HG03103 (cell line): ENCODE measurements at regions not wholly inside any gene's neighbourhood (a gene's known extent, or its start where the extent isn't known, plus 50 kb on each side); places are given as distances from the start of the nearest gene placed in this dataset.

Source experiments
- ATAC-seq: cut with Tn5 transposase; IDR thresholded peaks from one replicate; pipeline ENCODE4 v1.9.1; 2021; ENCODE audit warnings: low read depth; ENCODE audit not compliant: unreplicated experiment

DNA sequence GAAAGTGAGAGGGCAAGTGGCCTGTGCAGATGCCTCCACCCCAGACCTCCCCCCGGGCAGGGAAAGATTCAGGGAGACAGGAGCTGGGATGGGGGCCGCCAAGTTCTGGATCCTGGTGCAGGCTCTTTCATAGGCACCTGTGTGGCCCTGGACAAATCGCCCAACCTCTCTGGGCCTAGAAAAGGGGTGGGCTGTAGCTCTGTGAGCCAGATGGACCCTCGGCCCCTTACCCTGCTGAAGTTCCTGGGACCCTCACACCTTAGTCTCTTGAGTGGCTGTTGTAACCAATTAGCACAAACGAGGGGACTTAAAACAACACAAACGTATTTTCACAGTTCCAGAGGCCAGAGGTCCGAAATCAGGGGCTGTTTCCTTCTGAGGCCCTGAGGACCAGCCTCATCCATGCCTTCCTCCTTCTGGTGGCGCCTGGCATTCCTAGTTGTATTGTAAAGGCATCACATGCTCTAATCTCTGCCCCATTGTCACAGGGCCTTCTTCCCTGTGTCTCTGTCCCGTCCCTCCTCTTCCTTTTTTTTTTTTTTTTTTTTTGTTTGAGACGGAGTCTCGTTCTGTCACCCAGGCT is 352.6 kb downstream of the SEC14L1 start:
- ATAC-seq: no peak

DNA sequence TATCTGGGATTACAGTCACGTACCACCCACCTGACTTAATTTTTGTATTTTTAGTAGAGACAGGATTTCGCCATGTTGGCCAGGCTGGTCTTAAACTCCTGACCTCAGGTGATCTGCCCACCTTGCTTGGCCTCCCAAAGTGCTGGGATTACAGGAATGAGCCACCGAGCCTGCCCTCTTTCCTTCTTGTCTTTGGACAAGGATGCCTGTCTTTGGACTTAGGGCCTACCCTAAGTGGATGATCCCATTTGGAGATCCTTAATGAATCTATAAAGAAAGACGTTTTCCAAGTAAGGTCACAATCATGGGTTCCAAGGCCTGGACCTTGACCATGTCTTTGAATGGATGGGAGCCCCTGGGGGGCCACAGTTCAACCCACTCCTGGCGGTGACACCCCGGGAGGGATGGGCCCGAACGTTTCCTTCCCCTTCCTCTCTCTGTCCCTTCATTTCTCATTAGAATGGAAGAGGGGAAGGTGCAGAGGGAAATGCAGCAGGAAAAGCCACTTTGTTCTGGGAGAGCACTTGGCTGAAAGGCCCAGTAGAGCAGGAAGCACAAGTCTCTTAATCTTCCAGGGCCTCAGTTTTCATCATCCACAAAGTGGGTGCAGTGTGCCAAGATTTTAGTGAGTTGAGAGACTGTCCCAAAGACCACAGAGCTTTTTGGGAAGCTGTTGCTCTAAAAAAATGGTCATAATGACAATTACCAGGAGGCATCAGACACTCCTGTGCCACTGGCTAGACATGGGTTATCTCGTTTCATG is 353.3 kb downstream of the SEC14L1 start:
- no peak for ATAC-seq

GRCh38 chr17:77494664-77495435 is 354.1 kb downstream of the SEC14L1 start:
- no peak for ATAC-seq

- no peak for ATAC-seq
These were observed 354.8 kb downstream of the SEC14L1 start for GRCh38 chr17:77495575-77495974.

DNA sequence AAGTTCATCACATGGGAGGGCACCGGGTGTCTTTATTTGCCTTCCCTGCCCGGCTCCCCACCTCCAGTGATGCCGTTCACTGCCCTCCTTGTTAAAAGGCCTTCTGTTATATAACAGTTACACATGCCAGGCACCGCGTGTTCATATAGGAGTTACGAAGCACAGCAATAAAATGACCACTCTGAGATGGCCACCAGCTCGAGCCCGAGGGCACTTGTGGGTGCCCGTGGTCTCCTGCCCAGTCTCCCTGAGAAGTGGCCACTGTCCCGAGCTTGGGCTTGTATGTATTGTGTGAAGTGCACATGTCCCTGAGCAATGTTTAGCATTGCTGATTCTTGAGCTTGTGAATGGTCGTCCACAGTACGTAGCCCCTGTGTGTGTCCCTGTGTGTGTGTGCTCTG is 355.6 kb downstream of the SEC14L1 start:
- no peak for ATAC-seq

DNA sequence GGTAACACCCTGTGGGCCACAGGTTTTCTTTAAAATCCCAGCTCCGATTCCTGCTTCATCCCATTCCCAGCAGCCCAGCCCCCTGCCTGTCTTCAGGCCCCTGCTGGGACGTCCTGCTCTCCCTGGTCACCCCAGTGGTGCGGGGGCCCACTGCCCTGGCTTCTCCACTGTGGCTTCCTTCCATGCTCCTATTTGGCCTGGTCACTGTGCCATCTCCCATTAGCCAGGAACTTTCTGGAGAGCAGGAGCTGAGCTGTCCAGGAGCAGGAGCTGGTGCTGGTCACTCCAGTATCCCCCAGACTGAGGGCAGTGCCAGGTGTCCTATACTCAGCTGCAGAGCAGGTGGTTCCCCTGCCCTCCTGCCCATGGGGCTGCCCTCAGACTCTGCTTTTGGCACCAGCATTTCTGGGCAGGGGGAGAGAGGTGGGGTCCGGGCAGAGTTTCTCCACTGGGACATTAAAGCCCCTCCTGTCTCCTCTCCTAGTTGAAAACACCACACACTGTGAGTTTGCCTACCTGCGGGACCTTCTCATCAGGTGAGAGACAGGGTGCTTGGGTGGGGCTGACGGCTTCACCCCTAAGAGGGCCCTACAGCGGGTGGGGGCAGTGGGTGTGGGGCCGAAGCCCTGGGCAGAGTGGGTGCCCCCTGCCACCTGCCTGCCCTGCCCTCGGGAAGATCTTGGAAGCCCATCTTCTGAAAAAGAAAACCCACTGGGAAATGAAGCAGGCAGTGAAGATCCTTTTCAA is 356.2 kb downstream of the SEC14L1 start:
- no peak for ATAC-seq

- no peak for ATAC-seq
These were observed 356.8 kb downstream of the SEC14L1 start for GRCh38 chr17:77497578-77497934.

DNA sequence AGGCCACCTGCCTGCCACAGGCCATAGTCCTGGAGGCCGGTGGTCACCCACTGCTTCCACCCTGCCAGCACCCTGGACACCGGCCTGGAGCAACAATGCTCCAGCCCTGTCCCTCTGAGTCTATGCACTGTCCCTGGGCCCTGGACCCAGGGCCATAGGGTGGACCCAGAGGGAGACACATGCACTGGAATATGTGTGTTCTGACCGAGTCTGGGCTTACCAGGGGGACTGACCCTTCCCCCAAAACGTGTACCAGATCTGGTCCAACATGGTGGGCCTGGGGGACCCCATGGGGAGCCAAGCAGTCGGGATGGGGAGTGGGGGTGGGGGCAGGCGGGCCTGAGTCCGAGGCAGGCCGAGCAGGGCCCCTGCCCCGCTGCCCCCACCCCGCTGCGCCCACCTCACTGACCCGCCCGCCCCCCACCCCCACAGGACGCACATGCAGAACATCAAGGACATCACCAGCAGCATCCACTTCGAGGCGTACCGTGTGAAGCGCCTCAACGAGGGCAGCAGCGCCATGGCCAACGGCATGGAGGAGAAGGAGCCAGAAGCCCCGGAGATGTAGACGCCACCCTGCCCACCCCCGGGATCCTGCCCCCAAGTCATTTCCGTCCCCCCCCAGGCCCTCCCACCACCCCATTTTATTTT is 357.4 kb downstream of the SEC14L1 start:
- ATAC-seq: no peak

DNA sequence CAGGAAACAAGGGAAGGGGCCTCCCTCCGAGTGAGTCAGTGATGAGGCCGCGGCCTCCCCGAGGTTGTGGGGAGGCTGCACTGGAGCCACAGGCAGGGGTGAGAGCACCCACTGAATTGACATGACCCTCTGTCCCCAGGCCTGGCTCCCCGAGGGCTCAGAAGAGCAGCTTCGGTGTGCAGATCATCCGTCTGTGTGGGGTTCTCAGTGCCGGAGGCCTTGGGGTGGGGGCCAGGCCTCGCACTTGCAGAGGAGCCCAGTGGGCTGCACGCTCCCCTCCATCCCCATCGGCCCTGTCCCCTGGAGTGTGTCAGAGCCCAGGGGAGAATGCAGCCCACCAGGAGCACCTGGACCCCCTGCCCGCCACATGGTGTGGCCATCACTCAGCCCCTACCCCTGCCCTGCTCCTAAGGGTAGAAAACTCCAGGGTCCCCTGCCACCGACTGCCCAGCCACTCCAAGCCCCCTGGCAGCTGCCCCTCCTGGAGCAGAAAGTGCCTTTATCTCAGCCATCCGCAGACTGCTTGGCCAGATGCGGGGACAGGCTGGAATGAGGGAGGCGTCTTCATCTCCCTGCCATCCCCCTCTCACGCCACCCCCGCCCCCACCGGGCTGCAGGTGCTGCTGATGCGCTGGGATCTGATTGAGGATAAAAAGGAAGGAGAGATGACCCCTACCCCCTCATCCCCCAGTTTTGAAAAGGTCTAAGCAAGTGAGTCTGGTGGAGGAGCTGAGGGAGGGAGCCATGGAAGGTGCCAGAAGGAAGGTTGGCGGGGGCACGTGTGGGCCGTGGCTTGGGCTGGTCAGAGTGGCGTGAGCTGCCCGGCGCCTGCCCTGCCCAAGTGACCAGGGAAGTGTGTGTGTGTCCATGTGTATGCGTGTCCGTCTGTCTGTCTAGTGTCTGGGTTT is 358.3 kb downstream of the SEC14L1 start:
- ATAC-seq: no peak

GRCh38 chr17:77499699-77500435 is 359.1 kb downstream of the SEC14L1 start:
- ATAC-seq: no peak

- no peak for ATAC-seq
These were observed 360.4 kb downstream of the SEC14L1 start for GRCh38 chr17:77501101-77501566.

DNA sequence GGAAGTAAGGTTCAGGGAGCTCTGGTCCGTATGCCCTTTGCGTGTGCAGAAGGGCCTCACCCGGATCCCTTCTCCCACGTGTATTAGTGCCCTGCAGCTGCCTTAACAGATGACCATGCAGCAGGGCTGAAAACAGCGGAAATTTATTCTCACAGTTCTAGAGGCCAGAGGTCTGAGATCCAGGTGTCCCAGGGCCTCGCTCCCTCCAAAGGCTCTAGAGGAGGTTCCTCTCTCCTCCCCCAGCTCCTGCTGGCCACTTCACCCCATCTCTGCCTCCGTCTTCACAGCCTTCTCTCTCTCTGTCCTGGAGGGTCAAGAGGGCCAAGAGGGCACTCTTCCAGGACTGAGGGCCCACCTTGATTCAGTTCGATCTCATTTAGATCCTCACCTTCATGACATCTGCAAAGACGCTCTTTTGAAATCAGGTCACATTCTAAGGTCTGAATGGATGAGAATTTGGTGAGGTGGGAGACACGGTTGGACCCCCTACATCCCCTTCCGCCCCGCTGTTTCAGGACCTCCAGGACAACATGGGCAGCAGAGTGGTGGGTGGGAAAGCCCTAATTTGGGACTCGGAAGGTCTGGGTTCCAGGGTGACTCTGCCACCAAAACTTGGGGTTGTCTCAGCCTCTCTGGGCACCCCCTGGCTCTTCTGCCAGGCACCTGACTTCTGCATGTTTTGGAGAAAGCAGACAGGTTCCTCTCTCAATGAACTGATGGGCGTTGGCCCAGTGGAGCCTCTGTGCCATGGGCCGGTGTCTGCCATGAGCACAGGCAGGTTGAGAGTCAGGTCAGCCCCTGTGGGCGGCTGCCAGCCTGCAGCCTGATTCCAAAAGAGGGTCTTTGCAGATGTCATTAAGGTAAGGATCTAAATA is 361.2 kb downstream of the SEC14L1 start:
- no peak for ATAC-seq

DNA sequence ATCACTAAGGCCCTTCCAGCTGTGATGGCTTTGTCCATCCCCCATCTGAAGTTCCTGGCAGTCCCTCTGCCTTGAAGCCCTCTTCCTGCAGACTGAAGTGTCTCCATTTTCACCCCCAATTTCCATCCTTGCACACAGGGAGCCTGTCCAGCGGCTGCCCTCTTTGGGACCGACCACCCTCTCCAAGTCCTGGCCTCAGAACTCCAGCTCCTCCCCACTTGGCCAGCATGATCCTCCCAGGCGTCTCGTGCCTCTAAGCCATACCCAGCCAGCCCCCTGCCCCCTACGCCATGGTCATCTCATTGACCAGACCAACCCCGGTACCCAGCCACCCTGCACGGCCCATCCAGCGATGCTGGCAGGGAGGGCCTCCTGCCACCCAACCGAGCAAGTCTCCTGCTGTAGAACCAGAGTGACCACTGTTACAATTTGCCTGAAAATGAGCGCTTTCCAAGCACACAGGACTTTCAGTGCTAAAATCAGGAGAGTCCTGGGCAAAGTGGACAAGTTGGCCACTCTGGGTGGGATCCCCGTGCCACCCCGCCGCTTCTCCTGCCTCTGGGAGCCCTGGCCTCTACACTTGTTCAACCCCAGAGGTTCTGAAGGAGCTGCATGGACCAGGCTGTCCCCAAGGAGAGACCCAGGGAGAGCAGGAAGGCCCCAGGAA is 362.0 kb downstream of the SEC14L1 start:
- no peak for ATAC-seq

DNA sequence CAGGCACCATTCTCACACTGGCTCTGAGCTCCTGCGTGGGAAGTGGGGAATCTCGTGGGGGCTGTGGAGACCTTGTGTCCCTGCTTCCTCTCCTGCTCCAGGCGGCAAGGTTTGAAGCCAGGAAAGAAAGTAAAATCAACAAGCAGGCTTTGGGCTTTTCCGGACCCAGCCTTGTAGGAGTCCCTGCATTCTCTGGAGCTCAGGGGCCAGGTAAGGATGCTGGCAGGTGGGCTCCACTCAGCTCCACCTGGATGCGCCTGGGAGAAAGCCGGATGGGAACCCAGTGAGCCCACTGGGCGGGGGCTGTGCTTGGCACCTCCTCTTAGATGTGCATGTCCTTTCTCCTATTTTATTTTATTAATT is 362.5 kb downstream of the SEC14L1 start:
- ATAC-seq: no peak

DNA sequence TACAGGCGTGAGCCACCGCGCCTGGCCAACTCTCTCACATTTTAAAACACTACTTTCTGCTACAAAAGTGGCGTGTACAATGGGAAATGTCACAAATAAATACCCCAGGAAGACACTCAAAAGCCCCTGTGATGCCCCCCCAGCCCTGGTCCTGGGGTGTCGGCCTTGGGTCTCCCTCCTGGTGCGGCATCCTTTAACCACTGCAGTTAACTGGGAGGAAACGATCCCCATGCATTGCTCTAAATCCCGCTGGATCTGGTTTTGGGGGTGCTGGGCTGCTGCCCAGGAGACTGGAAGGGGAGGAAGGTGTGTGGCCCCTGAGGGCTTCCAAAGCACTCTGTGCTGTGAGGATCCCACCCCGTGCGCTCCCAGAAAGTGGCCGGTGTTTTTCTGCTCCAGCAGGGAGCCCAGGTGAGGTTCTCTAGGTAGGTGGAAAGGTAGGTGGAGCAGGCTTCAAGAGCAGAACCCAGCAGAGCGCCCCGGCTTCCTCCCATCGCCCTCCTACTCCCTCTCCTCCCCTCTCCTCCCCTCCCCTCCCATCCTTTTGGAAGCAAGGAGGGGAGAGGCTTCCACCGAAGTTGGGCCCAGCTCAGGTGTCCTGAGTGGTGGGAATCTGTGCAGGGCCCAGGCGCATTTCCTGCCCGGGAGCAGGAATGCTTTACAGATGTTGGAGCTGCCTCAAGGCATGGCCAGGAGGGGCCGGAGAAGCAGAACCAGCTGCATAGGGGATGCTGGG is 363.3 kb downstream of the SEC14L1 start:
- ATAC-seq: no peak

DNA sequence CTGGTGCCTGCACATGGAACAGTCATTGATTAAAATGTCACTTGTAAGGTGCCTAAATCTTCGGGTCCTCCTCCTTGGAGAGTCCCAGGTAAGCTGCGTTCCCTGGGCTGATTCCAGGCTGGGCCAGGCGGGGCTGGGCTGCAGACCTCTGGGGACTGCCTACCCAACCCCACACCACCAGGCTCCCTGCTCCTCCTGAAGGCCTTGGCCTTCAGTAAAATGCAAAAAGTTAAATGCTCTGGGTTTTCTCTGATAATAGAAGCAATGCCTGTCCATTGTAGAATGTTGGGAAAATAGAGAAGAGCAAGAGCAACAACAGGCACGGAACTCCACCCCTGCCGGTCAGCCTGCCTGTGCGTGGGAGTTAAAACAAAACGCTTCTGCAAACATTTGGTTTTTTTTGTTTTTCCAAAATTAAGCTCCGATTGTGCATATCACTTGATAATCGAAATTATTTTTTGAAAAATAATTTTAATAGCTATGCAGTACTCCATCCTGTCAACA is 363.9 kb downstream of the SEC14L1 start:
- ATAC-seq: no peak
